ENCODE measurements at regions not wholly inside any gene's neighbourhood (a gene's known extent, or its start where the extent isn't known, plus 50 kb on each side); places are given as distances from the start of the nearest gene placed in this dataset.

DNA sequence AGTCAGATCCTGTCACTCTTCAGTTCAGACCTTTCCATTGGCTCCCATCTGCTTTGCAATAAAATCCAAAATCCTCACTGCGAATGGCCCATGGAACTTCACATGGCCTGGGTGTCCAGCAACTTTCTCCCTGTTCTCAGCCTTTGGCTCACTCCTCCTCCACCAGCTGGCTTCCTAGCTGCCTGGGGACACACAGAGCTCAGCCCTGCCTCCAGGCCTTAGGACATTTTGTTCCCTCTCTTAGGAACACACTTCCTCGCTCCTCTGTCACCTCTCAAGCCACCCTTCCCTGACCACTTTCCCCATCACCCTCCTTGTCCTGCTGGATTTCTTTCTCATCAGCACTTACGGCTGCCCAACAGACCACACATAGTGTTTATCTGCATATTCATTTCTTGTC, 419.6 kb downstream of the MED13L start:
- Histone ChIP-seq H3K9me2 (ENCODE audit: low read depth, low read length) (no peaks in the 10 kb centered on the region), H3K4me3 (ENCODE audit: low read depth, low read length, poor library complexity, severe bottlenecking) (no peak overlapping the region)

DNA sequence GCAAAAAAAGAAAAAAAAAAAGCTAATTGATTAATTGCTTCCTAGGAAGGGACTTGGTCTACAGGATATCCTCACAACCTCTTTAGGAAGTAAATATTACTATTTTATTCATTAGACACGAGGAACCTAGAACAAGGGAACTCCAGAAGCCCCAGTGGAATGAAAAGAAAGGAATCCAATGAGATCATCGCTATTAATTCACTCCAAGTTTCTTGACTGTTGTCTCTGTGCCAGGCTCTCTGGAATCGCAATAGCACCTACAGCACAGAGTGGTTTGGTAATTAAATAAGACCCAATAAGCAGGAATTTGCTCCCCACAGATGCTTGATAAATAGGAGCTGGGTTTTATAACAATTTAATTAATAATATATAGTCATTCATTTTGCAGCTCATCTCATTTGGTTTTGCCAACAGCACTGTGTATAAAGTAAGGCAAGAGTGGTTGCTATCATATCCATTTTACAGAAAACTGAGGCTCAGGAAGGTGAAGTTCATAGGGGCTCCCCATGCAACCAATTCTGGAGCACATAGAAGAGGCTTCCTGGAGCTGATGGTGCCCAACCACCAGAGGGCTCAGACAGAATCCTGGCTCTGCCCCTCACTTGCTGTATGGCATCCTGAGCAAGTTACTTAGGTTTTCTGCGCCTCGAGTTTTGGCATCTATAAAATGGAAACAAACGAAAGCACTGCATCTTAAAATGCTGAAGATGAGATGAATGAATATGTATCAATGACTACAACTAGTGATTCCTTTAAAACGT, 420.2 kb downstream of the MED13L start:
- H4K20me1 ChIP-seq (ENCODE audit: insufficient read depth, low read length) = no peaks in the 10 kb centered on the region
- no peaks in the 10 kb centered on the region for H3K9me2 ChIP-seq (ENCODE audit: low read depth, low read length)
- no peak for TF ChIP-seq EZH2 (IDR thresholded peaks at IDR 0.05; ENCODE audit: borderline replicate concordance, low read length)
- TF ChIP-seq CTCF (IDR thresholded peaks at IDR 0.05; ENCODE audit: low read length) = no peak
- no peaks in the 10 kb centered on the region for H3K4me1 ChIP-seq (ENCODE audit: insufficient read depth, low read length, severe bottlenecking)
- H3K27ac ChIP-seq (ENCODE audit: low read depth, low read length, poor library complexity, severe bottlenecking) = no peak overlapping the region
- H3F3A ChIP-seq (ENCODE audit: insufficient read depth, low read length) = no peaks in the 10 kb centered on the region
- H3K4me3 ChIP-seq (ENCODE audit: low read depth, low read length, poor library complexity, severe bottlenecking) = no peak overlapping the region
- no peak overlapping the region for H3K9ac ChIP-seq (ENCODE audit: low read length)
- H3K27me3 ChIP-seq (ENCODE audit: insufficient read depth, low read length) = no peaks in the 10 kb centered on the region
- no peak overlapping the region for H3K4me2 ChIP-seq (ENCODE audit: low read length)
- no peaks in the 10 kb centered on the region for H3K79me2 ChIP-seq (ENCODE audit: insufficient read depth, low read length)
- no peaks in the 10 kb centered on the region for H3K9me3 ChIP-seq (ENCODE audit: low read length)
- no peak overlapping the region for H2AFZ ChIP-seq (ENCODE audit: low read length)
- no peaks in the 10 kb centered on the region for H3K36me3 ChIP-seq (ENCODE audit: insufficient read depth, low read length)

More for the DNA sequence above, 419.6 kb downstream of the MED13L start:
- H3K9me3 ChIP-seq (ENCODE audit: low read length) = no peaks in the 10 kb centered on the region
- no peak overlapping the region for H3K27ac ChIP-seq (ENCODE audit: low read depth, low read length, poor library complexity, severe bottlenecking)
- no peak for TF ChIP-seq EZH2 (IDR thresholded peaks at IDR 0.05; ENCODE audit: borderline replicate concordance, low read length)
- TF ChIP-seq CTCF (IDR thresholded peaks at IDR 0.05; ENCODE audit: low read length) = no peak
- H3F3A ChIP-seq (ENCODE audit: insufficient read depth, low read length) = no peaks in the 10 kb centered on the region
- H2AFZ ChIP-seq (ENCODE audit: low read length) = no peak overlapping the region
- no peaks in the 10 kb centered on the region for H3K79me2 ChIP-seq (ENCODE audit: insufficient read depth, low read length)
- no peaks in the 10 kb centered on the region for H3K27me3 ChIP-seq (ENCODE audit: insufficient read depth, low read length)
- no peaks in the 10 kb centered on the region for H3K36me3 ChIP-seq (ENCODE audit: insufficient read depth, low read length)
- no peaks in the 10 kb centered on the region for H3K4me1 ChIP-seq (ENCODE audit: insufficient read depth, low read length, severe bottlenecking)
- H4K20me1 ChIP-seq (ENCODE audit: insufficient read depth, low read length) = no peaks in the 10 kb centered on the region
- no peak overlapping the region for H3K9ac ChIP-seq (ENCODE audit: low read length)
- no peak overlapping the region for H3K4me2 ChIP-seq (ENCODE audit: low read length)

DNA sequence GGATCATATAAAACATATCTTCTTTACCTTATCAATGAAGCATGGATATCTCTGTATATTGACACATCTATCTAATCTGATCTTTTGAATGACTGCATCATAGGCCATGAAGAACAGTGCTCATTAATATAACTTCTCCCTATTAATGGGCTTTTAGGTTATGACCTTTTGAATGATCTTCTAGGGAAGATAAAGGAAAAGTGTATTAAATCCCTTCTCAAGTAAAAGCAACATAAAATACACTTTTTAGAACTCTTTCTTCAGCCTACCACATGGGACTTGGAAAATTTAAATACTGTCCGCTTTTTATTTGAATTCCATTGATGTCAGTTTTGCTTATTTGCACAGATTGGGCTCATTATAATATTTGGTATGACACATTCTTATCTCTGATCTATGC, 425.4 kb downstream of the MED13L start:
- TF ChIP-seq EZH2 (IDR thresholded peaks at IDR 0.05; ENCODE audit: borderline replicate concordance, low read length) (no peak), CTCF (IDR thresholded peaks at IDR 0.05; ENCODE audit: low read length) (no peak)
- no peaks in the 10 kb centered on the region for H3K9me3 ChIP-seq (ENCODE audit: low read length)
- no peak overlapping the region for H3K4me3 ChIP-seq (ENCODE audit: low read depth, low read length, poor library complexity, severe bottlenecking)

More for the DNA sequence above, 425.4 kb downstream of the MED13L start:
- Histone ChIP-seq H3K79me2 (ENCODE audit: insufficient read depth, low read length) (no peaks in the 10 kb centered on the region), H3K27me3 (ENCODE audit: insufficient read depth, low read length) (no peaks in the 10 kb centered on the region), H3K9me2 (ENCODE audit: low read depth, low read length) (no peaks in the 10 kb centered on the region), H3K9ac (ENCODE audit: low read length) (no peak overlapping the region), H3K4me1 (ENCODE audit: insufficient read depth, low read length, severe bottlenecking) (no peaks in the 10 kb centered on the region), H3K4me2 (ENCODE audit: low read length) (no peak overlapping the region), H3K36me3 (ENCODE audit: insufficient read depth, low read length) (no peaks in the 10 kb centered on the region), H3F3A (ENCODE audit: insufficient read depth, low read length) (no peaks in the 10 kb centered on the region), H2AFZ (ENCODE audit: low read length) (no peak overlapping the region), H3K27ac (ENCODE audit: low read depth, low read length, poor library complexity, severe bottlenecking) (no peak overlapping the region), H4K20me1 (ENCODE audit: insufficient read depth, low read length) (no peaks in the 10 kb centered on the region)

All from OCI-LY1 (cell line).